ENCODE measurements at regions not wholly inside any gene's neighbourhood (a gene's known extent, or its start where the extent isn't known, plus 50 kb on each side); places are given as distances from the start of the nearest gene placed in this dataset.

DNA sequence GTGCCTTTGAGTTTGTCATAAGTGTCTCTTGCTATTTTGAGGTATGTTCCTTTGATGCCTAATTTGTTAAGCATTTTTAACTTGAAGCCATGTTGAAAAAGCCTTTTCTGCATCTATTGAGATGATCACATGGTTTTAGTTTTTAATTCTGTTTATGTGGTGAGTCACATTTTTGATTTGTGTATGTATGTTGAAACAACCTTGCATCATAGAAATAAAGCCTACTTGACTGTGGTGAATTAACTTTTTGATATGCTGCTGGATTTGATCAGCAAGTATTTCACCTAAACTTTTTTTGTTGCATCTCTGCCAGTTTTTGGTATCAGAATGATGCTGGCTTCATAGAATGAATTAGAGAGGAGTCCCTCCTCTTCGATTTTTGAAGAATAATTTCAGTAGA, 469.7 kb downstream of the CDH2 start:
- TF ChIP-seq POLR2AphosphoS5 (IDR thresholded peaks at IDR 0.05; ENCODE audit: low read depth) (no peak), GABPA (IDR thresholded peaks at IDR 0.05; ENCODE audit: low read depth) (no peak), SPI1 (IDR thresholded peaks at IDR 0.05; ENCODE audit: borderline replicate concordance, low read depth) (no peak)
- TF ChIP-seq, protein P1, sequence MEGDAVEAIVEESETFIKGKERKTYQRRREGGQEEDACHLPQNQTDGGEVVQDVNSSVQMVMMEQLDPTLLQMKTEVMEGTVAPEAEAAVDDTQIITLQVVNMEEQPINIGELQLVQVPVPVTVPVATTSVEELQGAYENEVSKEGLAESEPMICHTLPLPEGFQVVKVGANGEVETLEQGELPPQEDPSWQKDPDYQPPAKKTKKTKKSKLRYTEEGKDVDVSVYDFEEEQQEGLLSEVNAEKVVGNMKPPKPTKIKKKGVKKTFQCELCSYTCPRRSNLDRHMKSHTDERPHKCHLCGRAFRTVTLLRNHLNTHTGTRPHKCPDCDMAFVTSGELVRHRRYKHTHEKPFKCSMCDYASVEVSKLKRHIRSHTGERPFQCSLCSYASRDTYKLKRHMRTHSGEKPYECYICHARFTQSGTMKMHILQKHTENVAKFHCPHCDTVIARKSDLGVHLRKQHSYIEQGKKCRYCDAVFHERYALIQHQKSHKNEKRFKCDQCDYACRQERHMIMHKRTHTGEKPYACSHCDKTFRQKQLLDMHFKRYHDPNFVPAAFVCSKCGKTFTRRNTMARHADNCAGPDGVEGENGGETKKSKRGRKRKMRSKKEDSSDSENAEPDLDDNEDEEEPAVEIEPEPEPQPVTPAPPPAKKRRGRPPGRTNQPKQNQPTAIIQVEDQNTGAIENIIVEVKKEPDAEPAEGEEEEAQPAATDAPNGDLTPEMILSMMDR (IDR thresholded peaks at IDR 0.05; ENCODE audit: insufficient read depth, low read length): no peak
- TF ChIP-seq, protein P2, sequence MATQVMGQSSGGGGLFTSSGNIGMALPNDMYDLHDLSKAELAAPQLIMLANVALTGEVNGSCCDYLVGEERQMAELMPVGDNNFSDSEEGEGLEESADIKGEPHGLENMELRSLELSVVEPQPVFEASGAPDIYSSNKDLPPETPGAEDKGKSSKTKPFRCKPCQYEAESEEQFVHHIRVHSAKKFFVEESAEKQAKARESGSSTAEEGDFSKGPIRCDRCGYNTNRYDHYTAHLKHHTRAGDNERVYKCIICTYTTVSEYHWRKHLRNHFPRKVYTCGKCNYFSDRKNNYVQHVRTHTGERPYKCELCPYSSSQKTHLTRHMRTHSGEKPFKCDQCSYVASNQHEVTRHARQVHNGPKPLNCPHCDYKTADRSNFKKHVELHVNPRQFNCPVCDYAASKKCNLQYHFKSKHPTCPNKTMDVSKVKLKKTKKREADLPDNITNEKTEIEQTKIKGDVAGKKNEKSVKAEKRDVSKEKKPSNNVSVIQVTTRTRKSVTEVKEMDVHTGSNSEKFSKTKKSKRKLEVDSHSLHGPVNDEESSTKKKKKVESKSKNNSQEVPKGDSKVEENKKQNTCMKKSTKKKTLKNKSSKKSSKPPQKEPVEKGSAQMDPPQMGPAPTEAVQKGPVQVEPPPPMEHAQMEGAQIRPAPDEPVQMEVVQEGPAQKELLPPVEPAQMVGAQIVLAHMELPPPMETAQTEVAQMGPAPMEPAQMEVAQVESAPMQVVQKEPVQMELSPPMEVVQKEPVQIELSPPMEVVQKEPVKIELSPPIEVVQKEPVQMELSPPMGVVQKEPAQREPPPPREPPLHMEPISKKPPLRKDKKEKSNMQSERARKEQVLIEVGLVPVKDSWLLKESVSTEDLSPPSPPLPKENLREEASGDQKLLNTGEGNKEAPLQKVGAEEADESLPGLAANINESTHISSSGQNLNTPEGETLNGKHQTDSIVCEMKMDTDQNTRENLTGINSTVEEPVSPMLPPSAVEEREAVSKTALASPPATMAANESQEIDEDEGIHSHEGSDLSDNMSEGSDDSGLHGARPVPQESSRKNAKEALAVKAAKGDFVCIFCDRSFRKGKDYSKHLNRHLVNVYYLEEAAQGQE (IDR thresholded peaks at IDR 0.05; ENCODE audit: insufficient replicate concordance, low read depth): no peak

Data from HL-60 (cell line).